Tibial artery (tissue), 4 donors: ENCODE measurements at regions not wholly inside any gene's neighbourhood (a gene's known extent, or its start where the extent isn't known, plus 50 kb on each side); places are given as distances from the start of the nearest gene placed in this dataset.

Experiments
- DNase-seq, 2 donors: peaks; one replicate each; pipeline ENCODE4 v3.0.0-alpha.2; 2019
- H3K27ac ChIP-seq, 2 donors: fragments of 200-600 bp; sonication (generic) in 1 of 2; 1 replicate in 1 of 2; 2 replicates in 1 of 2; pipeline ENCODE4 v1.5.1; 2018 to 2019; ENCODE audit warnings: mild to moderate bottlenecking in 1 of 2
- H3K27me3 ChIP-seq, 2 donors: fragments of 200-600 bp; sonication (generic) in 1 of 2; one replicate each; pipeline versions ENCODE4 v1.5.1 to v1.6.0; 2016 to 2019
- H3K36me3 ChIP-seq, 3 donors: fragments of 200-600 bp; sonication (generic) in 2 of 3; one replicate each; pipeline ENCODE4 v1.5.1; 2016 to 2019; ENCODE audit warnings: mild to moderate bottlenecking in 2 of 3
- H3K4me1 ChIP-seq, 4 donors: fragments of 200-600 bp; sonication (generic) in 2 of 4; 1 replicate in 3 of 4; 2 replicates in 1 of 4; pipeline ENCODE4 v1.5.1; 2016 to 2019
- H3K4me3 ChIP-seq, 2 donors: fragments of 200-600 bp; sonication (generic) in 1 of 2; 1 replicate in 1 of 2; 2 replicates in 1 of 2; pipeline ENCODE4 v1.5.1; 2018 to 2019; ENCODE audit warnings: mild to moderate bottlenecking in 2 of 2
- H3K9me3 ChIP-seq, 3 donors: fragments of 200-600 bp; sonication (generic) in 1 of 3; one replicate each; pipeline ENCODE4 v1.5.1; 2016 to 2019
- intact Hi-C: fragments of 100-400 bp; cut with DNase I; formaldehyde crosslinking; loops from one replicate; pipeline ENCODE4 v1.15.0; 2023; ENCODE audit warnings: low total_unique reads
- TF ChIP-seq, protein P1 (sequence below), 2 experiments: fragments of 200-600 bp in 1 of 2; fragments of 450-650 bp in 1 of 2; IDR thresholded peaks; one replicate each; pipeline ENCODE4 v1.5.1; 2017 to 2019; ENCODE audit warnings: antibody characterized with exemption in 2 of 2, mild to moderate bottlenecking in 1 of 2, moderate library complexity in 1 of 2

DNA sequence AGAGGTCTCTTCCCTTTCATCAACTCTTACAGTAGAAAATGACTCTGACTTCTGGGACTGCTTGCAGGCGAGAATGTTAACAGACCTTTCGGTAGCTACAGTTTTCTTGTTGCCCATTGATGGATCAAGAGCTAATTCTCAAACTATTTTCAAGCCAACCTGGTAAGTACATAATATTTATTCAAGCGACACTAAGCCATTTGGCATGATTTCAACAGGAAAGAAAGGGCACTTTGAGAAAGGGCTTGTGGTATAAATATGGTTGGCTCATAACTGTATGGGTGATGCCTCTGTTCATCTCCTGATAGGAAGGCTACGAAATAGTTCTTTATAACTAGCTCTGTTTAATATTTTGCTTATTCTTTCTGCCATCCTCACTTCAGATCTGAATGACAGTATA lies 196.2 kb upstream of the CNTN4 start:
- no peak overlapping the region for H3K4me3 ChIP-seq
- TF ChIP-seq, protein P1, sequence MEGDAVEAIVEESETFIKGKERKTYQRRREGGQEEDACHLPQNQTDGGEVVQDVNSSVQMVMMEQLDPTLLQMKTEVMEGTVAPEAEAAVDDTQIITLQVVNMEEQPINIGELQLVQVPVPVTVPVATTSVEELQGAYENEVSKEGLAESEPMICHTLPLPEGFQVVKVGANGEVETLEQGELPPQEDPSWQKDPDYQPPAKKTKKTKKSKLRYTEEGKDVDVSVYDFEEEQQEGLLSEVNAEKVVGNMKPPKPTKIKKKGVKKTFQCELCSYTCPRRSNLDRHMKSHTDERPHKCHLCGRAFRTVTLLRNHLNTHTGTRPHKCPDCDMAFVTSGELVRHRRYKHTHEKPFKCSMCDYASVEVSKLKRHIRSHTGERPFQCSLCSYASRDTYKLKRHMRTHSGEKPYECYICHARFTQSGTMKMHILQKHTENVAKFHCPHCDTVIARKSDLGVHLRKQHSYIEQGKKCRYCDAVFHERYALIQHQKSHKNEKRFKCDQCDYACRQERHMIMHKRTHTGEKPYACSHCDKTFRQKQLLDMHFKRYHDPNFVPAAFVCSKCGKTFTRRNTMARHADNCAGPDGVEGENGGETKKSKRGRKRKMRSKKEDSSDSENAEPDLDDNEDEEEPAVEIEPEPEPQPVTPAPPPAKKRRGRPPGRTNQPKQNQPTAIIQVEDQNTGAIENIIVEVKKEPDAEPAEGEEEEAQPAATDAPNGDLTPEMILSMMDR (IDR thresholded peaks at IDR 0.05): no peak
- H3K27ac ChIP-seq: no peak overlapping the region
- no peaks in the 10 kb centered on the region for H3K27me3 ChIP-seq
- H3K9me3 ChIP-seq: no peaks in the 10 kb centered on the region
- H3K4me1 ChIP-seq: no peaks in the 10 kb centered on the region
- H3K36me3 ChIP-seq: no peaks in the 10 kb centered on the region
- DNase-seq: no peak
- intact Hi-C loops: no loop called here

DNA sequence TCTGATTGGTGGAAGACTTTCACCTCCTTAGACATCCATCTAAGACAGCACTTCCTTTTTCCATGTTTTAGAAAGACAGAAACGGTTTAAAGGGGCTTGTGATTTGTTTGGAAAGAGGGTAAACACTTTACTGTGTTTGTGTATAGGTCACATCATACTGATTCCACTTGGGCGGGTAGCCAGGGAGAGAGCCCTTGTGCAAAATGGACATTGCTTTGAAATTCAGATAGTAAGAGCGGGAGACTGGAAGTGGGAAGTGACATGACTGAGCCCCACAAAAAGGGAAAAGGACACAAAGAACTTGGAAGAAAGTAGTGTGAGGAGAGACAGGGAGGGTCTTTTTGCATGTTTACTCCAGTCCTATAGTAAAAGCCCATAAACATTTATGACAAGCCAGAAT lies 195.6 kb upstream of the CNTN4 start:
- intact Hi-C loops: no loop called here
- TF ChIP-seq, protein P1 (IDR thresholded peaks at IDR 0.05): no peak
- Histone ChIP-seq H3K36me3 (no peaks in the 10 kb centered on the region), H3K27me3 (no peaks in the 10 kb centered on the region), H3K27ac (no peak overlapping the region), H3K4me3 (no peak overlapping the region), H3K9me3 (no peaks in the 10 kb centered on the region), H3K4me1 (no peaks in the 10 kb centered on the region)
- DNase-seq: no peak

DNA sequence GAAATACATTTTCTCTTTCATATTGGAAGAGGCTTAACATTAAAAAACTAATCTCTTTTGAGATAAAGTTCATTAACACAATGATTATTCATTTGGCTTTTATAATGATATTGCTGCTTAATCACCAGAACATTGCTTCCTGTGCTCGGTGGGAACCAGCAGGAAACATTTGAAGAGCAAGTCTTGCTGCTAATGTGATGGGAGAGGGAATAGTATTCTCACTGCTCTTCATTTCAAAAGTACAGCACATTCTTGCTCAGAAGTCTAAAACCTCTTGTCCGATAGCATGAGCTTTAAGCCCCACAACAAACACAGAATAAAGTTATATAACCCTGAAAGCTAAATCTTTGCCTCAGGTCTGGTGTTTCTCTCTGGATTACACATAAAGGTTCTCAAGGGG lies 190.8 kb upstream of the CNTN4 start:
- Histone ChIP-seq H3K36me3 (no peaks in the 10 kb centered on the region), H3K4me3 (no peak overlapping the region), H3K4me1 (no peaks in the 10 kb centered on the region), H3K27me3 (no peaks in the 10 kb centered on the region), H3K9me3 (no peaks in the 10 kb centered on the region), H3K27ac (no peak overlapping the region)
- DNase-seq: no peak
- intact Hi-C loops: no loop called here
- TF ChIP-seq, protein P1 (IDR thresholded peaks at IDR 0.05): no peak

DNA sequence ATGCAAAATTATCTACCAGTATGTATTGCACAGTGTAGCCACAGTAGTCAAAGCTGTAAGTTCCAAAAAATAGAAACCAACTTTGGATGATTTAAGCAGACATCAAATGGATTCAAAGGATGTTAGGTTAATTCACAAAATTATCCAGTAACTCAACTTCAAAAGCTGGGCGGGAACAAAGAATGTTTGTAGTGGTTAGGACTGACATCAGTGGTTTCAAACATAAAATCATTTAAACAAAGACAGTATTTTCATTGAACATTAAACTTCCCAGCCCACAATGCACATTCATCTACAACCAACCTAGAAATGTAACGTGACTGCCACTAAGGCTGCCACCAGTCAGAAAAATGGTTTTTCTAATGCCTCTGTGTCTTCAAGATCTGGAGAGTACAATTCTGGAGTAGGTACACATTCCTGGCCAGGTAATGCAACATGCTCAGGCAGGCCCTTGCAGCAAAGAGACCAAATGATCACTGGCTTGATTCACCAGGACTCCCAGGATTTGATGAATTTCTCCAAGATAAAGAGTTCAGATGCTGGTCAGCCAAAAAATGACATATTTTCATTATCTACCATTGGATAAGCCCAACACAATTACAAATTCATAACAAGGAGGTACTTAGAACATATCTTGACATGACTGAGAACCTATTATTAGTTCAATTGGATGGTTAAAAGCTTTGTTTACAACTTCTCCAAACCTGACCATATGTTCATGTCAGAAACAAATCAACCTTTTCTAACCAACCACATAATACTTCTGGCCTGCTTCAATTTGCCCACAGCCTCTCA lies 189.8 kb upstream of the CNTN4 start:
- DNase-seq: no peak
- Histone ChIP-seq H3K4me1 (no peaks in the 10 kb centered on the region), H3K27ac (no peak overlapping the region), H3K4me3 (no peak overlapping the region), H3K36me3 (no peaks in the 10 kb centered on the region), H3K27me3 (no peaks in the 10 kb centered on the region), H3K9me3 (no peaks in the 10 kb centered on the region)
- intact Hi-C loops: no loop called here
- TF ChIP-seq, protein P1 (IDR thresholded peaks at IDR 0.05): no peak

DNA sequence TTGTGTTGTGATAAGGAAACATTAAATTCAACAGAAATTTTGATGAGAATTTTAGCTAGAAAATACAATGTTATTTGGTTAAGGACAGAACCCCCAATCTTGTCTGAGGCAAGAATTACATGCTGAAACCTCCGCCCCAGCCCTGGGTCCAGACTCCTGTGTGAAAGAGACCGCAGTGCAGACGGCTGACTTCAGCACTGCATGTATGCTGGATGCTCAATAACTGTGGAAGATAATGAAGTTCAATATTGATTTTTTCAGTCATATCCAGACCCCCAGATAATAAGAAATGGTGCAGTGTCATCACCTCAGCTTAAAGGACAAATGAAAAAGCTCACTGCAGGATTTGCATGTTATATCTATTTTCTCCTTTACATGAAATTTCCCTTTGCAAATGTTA lies 188.3 kb upstream of the CNTN4 start:
- TF ChIP-seq, protein P1 (IDR thresholded peaks at IDR 0.05): no peak
- Histone ChIP-seq H3K9me3 (no peaks in the 10 kb centered on the region), H3K36me3 (no peaks in the 10 kb centered on the region), H3K4me3 (no peak overlapping the region), H3K27me3 (no peaks in the 10 kb centered on the region), H3K4me1 (no peaks in the 10 kb centered on the region), H3K27ac (no peak overlapping the region)
- no peak for DNase-seq
- intact Hi-C loops: no loop called here
